ENCODE measurements at regions not wholly inside any gene's neighbourhood (a gene's known extent, or its start where the extent isn't known, plus 50 kb on each side); places are given as distances from the start of the nearest gene placed in this dataset.

DNA sequence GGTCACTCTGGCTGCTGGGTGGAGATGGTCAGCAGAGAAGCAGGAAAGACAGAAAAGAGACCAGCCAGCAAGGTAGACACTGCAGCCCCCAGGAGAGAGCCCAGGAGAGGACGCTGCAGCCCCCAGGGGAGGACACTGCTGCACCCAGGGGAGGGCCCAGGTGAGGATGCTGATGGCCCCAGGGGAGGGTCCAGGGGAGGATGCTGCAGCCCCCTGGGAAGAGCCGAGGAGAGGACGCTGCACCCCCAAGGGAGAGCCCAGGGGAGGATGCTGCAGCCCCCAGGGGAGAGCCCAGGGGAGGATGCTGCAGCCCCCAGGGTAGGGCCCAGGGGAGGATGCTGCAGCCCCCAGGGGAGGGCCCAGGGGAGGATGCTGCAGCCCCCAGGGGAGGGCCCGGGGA lies 196.7 kb upstream of the NSMCE3 start:
- dilution Hi-C loops (cut with HindIII; ENCODE audit: low sequenced_read_pairs, unreplicated experiment) (no loop called here), in situ Hi-C loops (cut with MboI; ENCODE audit: low sequenced_read_pairs) (no loop called here), intact Hi-C loops (cut with micrococcal nuclease) (no loop called here)
- Histone ChIP-seq H2AFZ (replicated peaks; ENCODE audit: low read length, poor library complexity) (no peak overlapping the region), H3K27me3 (ENCODE audit: control insufficient read depth, insufficient read depth, low read length) (no peaks in the 10 kb centered on the region), H3K23ac (ENCODE audit: low read depth, low read length) (no peak overlapping the region), H2AK5ac (ENCODE audit: low read depth, low read length) (no peak overlapping the region), H2BK20ac (ENCODE audit: low read depth, low read length) (no peak overlapping the region), H3K4me1 (ENCODE audit: control insufficient read depth, insufficient read depth, low read length) (no peaks in the 10 kb centered on the region), H4K8ac (ENCODE audit: low read depth in 2 of 2, low read length in 2 of 2) (no peak overlapping the region), H3K27ac (ENCODE audit: insufficient read depth, low read length) (no peak overlapping the region), H2BK5ac (ENCODE audit: low read depth, low read length, poor library complexity, severe bottlenecking) (no peak overlapping the region), H3K79me1 (ENCODE audit: low read depth in 1 of 2, low read length in 2 of 2) (no peaks in the 10 kb centered on the region), H4K5ac (ENCODE audit: low read depth, low read length) (no peak overlapping the region), H3K14ac (replicated peaks; ENCODE audit: low read depth, low read length) (no peak overlapping the region), H3K56ac (ENCODE audit: extremely low read depth, insufficient read depth, low read length) (no peak overlapping the region), H2BK15ac (ENCODE audit: low read depth, low read length) (no peak overlapping the region), H3K9me3 (ENCODE audit: control insufficient read depth, insufficient read depth, low read length) (no peaks in the 10 kb centered on the region), H4K20me1 (ENCODE audit: insufficient read depth, low read length) (no peaks in the 10 kb centered on the region), H3K4me3 (ENCODE audit: insufficient read depth, low read depth, low read length) (no peak overlapping the region), H3K18ac (ENCODE audit: low read depth, low read length) (no peak overlapping the region), H3K4ac (ENCODE audit: low read depth, low read length) (no peak overlapping the region), H2AK9ac (replicated peaks; ENCODE audit: low read depth, low read length, poor library complexity) (no peak overlapping the region), H3K4me2 (ENCODE audit: low read depth, low read length) (no peak overlapping the region), H4K91ac (ENCODE audit: insufficient read depth, low read depth, low read length) (no peak overlapping the region), H3K9ac (ENCODE audit: low read depth, low read length) (no peak overlapping the region), H3K36me3 (ENCODE audit: control insufficient read depth, insufficient read depth, low read length) (no peaks in the 10 kb centered on the region), H3K9me1 (ENCODE audit: insufficient read depth, low read length) (no peaks in the 10 kb centered on the region), H2BK120ac (ENCODE audit: low read depth, low read length) (no peak overlapping the region)
- WGBS, 2 experiments (ENCODE audit: extremely low coverage in 2 of 2, insufficient read length in 1 of 2) = 63% methylated on average over 2 of the region's 4 CpGs; no CpG with 5 or more reads in 1 of the 2 experiments
- BruUV-seq (replicated peaks) = no TSS peak
- ChIA-PET POLR2A (ENCODE audit: unreplicated experiment) (no interaction called here), CTCF (no interaction called here)
- DNase-seq = no peak
- TF ChIP-seq SMC3 (IDR thresholded peaks at IDR 0.05; ENCODE audit: low read depth, low read length) (no peak), MXI1 (IDR thresholded peaks at IDR 0.05; ENCODE audit: borderline replicate concordance, low read depth, low read length) (no peak), POLR2A (IDR thresholded peaks at IDR 0.05; ENCODE audit: low read depth, low read length) (no peak), MAFK (IDR thresholded peaks at IDR 0.05; ENCODE audit: low read depth, low read length) (no peak), RFX5 (IDR thresholded peaks at IDR 0.05; ENCODE audit: low read depth, low read length) (no peak), BHLHE40 (IDR thresholded peaks at IDR 0.05; ENCODE audit: low read depth, low read length) (no peak), FOS (IDR thresholded peaks at IDR 0.05; ENCODE audit: low read depth, low read length) (no peak), NFE2L2 (IDR thresholded peaks at IDR 0.05; ENCODE audit: low read depth, low read length) (no peak), RCOR1 (IDR thresholded peaks at IDR 0.05; ENCODE audit: insufficient replicate concordance, low read length) (no peak)
- TF ChIP-seq, protein P1, sequence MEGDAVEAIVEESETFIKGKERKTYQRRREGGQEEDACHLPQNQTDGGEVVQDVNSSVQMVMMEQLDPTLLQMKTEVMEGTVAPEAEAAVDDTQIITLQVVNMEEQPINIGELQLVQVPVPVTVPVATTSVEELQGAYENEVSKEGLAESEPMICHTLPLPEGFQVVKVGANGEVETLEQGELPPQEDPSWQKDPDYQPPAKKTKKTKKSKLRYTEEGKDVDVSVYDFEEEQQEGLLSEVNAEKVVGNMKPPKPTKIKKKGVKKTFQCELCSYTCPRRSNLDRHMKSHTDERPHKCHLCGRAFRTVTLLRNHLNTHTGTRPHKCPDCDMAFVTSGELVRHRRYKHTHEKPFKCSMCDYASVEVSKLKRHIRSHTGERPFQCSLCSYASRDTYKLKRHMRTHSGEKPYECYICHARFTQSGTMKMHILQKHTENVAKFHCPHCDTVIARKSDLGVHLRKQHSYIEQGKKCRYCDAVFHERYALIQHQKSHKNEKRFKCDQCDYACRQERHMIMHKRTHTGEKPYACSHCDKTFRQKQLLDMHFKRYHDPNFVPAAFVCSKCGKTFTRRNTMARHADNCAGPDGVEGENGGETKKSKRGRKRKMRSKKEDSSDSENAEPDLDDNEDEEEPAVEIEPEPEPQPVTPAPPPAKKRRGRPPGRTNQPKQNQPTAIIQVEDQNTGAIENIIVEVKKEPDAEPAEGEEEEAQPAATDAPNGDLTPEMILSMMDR (conservative IDR thresholded peaks at IDR 0.05; ENCODE audit: low read depth, low read length) = no peak
- TF ChIP-seq, protein P2, sequence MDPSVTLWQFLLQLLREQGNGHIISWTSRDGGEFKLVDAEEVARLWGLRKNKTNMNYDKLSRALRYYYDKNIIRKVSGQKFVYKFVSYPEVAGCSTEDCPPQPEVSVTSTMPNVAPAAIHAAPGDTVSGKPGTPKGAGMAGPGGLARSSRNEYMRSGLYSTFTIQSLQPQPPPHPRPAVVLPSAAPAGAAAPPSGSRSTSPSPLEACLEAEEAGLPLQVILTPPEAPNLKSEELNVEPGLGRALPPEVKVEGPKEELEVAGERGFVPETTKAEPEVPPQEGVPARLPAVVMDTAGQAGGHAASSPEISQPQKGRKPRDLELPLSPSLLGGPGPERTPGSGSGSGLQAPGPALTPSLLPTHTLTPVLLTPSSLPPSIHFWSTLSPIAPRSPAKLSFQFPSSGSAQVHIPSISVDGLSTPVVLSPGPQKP (IDR thresholded peaks at IDR 0.05; ENCODE audit: borderline replicate concordance, low read depth, low read length) = no peak
- TF ChIP-seq, protein P3, sequence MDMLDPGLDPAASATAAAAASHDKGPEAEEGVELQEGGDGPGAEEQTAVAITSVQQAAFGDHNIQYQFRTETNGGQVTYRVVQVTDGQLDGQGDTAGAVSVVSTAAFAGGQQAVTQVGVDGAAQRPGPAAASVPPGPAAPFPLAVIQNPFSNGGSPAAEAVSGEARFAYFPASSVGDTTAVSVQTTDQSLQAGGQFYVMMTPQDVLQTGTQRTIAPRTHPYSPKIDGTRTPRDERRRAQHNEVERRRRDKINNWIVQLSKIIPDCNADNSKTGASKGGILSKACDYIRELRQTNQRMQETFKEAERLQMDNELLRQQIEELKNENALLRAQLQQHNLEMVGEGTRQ (IDR thresholded peaks at IDR 0.05; ENCODE audit: low read depth, low read length) = no peak
- no peak for ATAC-seq (ENCODE audit: low read depth)
